KMS-11 (cell line): ENCODE measurements at regions not wholly inside any gene's neighbourhood (a gene's known extent, or its start where the extent isn't known, plus 50 kb on each side); places are given as distances from the start of the nearest gene placed in this dataset.

Experiments
- H2AFZ ChIP-seq: fragments of 200-600 bp; sonication (generic); 2 replicates; pipeline ENCODE4 v1.6.1; 2016; ENCODE audit warnings: antibody characterized with exemption, mixed run types, low read depth
- H3K27ac ChIP-seq: fragments of 200-600 bp; sonication (generic); 2 replicates; pipeline ENCODE4 v1.6.1; 2016; ENCODE audit warnings: mild to moderate bottlenecking, mixed run types
- H3K27me3 ChIP-seq: fragments of 200-600 bp; sonication (generic); 2 replicates; pipeline ENCODE4 v1.6.1; 2017; ENCODE audit warnings: mild to moderate bottlenecking, low read depth, mixed run types, moderate library complexity; ENCODE audit not compliant: insufficient read depth
- H3K36me3 ChIP-seq: fragments of 200-600 bp; sonication (generic); 2 replicates; pipeline ENCODE4 v1.6.1; 2017; ENCODE audit warnings: mild to moderate bottlenecking, mixed run types; ENCODE audit not compliant: insufficient read depth
- H3K4me1 ChIP-seq: fragments of 200-600 bp; sonication (generic); 2 replicates; pipeline ENCODE4 v1.6.1; 2016; ENCODE audit warnings: mild to moderate bottlenecking, low read depth, mixed run types; ENCODE audit not compliant: poor library complexity, severe bottlenecking
- H3K4me2 ChIP-seq: fragments of 200-600 bp; sonication (generic); 2 replicates; pipeline ENCODE4 v1.7.0; 2016; ENCODE audit warnings: mild to moderate bottlenecking, mixed run types
- H3K4me3 ChIP-seq: fragments of 200-600 bp; sonication (generic); IDR thresholded peaks from 2 replicates; pipeline ENCODE4 v1.6.1; 2017; ENCODE audit warnings: low read depth, low read length, mixed read lengths; ENCODE audit not compliant: insufficient read depth
- H3K79me2 ChIP-seq: fragments of 200-600 bp; sonication (generic); 2 replicates; pipeline ENCODE4 v1.6.1; 2016; ENCODE audit warnings: low read depth, mixed run types; ENCODE audit not compliant: insufficient read depth
- H3K9ac ChIP-seq: fragments of 200-600 bp; sonication (generic); 2 replicates; pipeline ENCODE4 v1.6.1; 2016; ENCODE audit warnings: mild to moderate bottlenecking, mixed run types
- H4K20me1 ChIP-seq: fragments of 200-600 bp; sonication (generic); 2 replicates; pipeline ENCODE4 v1.6.1; 2016; ENCODE audit warnings: mild to moderate bottlenecking, mixed run types; ENCODE audit not compliant: insufficient read depth
- TF ChIP-seq, protein P1 (sequence below): fragments of 200-600 bp; sonication (generic); conservative IDR thresholded peaks from 2 replicates; pipeline ENCODE4 v1.6.1; 2017; ENCODE audit warnings: low read depth, mild to moderate bottlenecking, antibody characterized with exemption, low read length, moderate library complexity, mixed read lengths

DNA sequence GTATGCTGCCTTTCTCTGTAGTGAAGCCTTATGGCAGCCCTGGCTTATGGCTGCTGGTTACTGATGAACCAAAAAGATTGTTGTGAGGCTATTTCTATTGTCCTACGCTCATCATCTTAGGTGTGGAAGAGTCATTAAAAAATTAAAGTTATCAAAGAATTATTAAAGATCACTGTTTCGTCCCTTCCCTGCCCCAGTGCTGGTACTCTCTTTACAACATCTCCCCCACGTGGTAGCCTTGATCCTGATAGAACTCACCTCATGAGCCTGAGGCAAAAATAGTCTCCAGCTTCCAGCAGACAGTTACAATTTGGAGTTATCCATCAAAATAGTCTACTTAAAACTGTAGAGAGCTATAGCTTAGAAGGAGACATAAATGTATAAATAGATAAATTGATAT lies 201.5 kb downstream of the S1PR1 start:
- Histone ChIP-seq H3K4me2 (no peak overlapping the region), H4K20me1 (no peaks in the 10 kb centered on the region), H3K4me3 (no peak overlapping the region), H3K27ac (no peak overlapping the region), H3K36me3 (no peaks in the 10 kb centered on the region), H3K9ac (no peak overlapping the region), H3K4me1 (no peaks in the 10 kb centered on the region), H3K27me3 (no peaks in the 10 kb centered on the region), H2AFZ (no peak overlapping the region), H3K79me2 (no peaks in the 10 kb centered on the region)
- TF ChIP-seq, protein P1, sequence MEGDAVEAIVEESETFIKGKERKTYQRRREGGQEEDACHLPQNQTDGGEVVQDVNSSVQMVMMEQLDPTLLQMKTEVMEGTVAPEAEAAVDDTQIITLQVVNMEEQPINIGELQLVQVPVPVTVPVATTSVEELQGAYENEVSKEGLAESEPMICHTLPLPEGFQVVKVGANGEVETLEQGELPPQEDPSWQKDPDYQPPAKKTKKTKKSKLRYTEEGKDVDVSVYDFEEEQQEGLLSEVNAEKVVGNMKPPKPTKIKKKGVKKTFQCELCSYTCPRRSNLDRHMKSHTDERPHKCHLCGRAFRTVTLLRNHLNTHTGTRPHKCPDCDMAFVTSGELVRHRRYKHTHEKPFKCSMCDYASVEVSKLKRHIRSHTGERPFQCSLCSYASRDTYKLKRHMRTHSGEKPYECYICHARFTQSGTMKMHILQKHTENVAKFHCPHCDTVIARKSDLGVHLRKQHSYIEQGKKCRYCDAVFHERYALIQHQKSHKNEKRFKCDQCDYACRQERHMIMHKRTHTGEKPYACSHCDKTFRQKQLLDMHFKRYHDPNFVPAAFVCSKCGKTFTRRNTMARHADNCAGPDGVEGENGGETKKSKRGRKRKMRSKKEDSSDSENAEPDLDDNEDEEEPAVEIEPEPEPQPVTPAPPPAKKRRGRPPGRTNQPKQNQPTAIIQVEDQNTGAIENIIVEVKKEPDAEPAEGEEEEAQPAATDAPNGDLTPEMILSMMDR = no peak

DNA sequence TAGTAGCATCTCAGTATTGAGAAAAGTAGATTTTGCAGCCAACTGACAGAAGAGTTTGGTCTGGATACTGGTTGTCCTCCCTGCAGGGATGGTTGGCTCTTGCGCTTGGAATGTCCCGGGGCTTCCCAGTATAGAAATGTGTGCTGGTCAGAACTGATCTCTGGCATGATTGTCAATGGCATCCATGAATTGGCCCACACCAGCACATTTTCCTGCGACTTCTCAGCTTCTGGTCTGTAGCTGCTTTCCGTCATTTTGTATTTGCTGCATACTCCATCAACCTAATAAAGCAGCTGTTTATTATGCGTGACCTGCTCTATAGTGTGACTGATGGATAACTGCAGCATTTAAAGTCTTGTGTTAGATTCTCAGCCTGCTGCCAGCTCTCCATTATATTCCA lies 203.7 kb downstream of the S1PR1 start:
- Histone ChIP-seq H2AFZ (no peak overlapping the region), H3K27ac (no peak overlapping the region), H3K4me1 (no peaks in the 10 kb centered on the region), H3K4me2 (no peak overlapping the region), H3K79me2 (no peaks in the 10 kb centered on the region), H3K27me3 (no peaks in the 10 kb centered on the region), H3K4me3 (no peak overlapping the region), H3K9ac (no peak overlapping the region), H3K36me3 (no peaks in the 10 kb centered on the region), H4K20me1 (no peaks in the 10 kb centered on the region)
- TF ChIP-seq, protein P1 = no peak

DNA sequence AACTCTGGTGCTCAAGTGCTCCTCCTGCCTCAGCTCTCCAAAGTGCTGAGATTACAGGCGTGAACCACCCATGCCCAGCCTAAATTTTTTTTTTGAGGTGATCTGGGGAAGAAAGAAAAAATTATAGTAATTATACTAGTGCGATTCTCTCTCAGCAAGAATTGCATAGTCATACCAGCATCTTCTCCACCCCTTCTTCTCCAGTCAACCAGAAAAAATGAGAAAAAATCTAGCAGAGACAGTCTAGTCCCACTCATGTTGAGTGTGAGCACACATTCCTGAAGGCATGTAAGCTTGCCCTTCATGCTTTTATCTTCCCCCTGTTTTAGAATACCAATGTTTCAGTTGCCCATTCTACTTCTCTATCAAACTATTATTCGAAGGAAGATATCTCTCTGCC lies 207.6 kb downstream of the S1PR1 start:
- no peaks in the 10 kb centered on the region for H3K36me3 ChIP-seq
- no peak overlapping the region for H3K4me3 ChIP-seq
- H3K4me1 ChIP-seq = no peaks in the 10 kb centered on the region

DNA sequence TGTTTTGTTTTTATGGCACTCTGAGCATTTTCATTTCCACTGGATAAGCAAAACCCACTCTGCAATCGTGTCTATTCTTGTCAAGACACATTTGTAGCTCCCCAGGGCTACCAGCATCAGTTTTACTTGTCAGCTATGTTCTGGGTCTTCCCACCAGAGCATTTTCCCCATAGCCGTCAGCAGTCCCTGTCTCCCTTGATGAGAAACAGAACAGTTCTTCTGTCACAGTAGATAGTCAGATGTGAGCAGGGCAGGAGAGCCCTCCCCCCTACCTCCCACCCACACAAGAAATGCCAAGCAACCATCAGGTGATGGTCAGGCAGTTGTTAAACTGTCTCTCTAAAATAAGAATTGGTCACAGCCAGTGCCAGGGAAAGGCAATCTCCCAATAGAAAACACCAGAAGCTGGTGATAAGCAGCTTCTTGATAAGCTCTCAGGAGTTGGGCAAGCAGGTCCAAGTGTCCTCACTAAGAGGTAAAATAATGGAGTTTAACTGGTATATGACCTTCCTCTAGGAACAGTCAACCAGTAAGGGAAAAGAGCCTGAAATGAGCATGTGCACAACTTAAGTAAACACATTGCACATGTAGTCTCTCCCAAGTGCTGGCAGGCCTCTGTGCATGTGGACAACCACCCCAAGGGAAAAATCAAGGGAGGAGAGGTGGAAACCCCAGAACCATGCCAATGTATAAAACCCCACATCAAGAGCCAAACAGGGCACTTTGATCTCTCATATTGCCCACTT lies 208.2 kb downstream of the S1PR1 start:
- TF ChIP-seq, protein P1 = no peak
- Histone ChIP-seq H3K4me1 (no peaks in the 10 kb centered on the region), H2AFZ (no peak overlapping the region), H3K9ac (no peak overlapping the region), H3K27me3 (no peaks in the 10 kb centered on the region), H4K20me1 (no peaks in the 10 kb centered on the region), H3K79me2 (no peaks in the 10 kb centered on the region), H3K36me3 (no peaks in the 10 kb centered on the region), H3K4me3 (no peak overlapping the region), H3K27ac (no peak overlapping the region), H3K4me2 (no peak overlapping the region)

More for the DNA sequence above, 207.6 kb downstream of the S1PR1 start:
- Histone ChIP-seq H3K79me2 (no peaks in the 10 kb centered on the region), H4K20me1 (no peaks in the 10 kb centered on the region), H3K27me3 (no peaks in the 10 kb centered on the region), H3K9ac (no peak overlapping the region), H3K27ac (no peak overlapping the region), H2AFZ (no peak overlapping the region), H3K4me2 (no peak overlapping the region)
- TF ChIP-seq, protein P1 = no peak
